ENCODE measurements at regions not wholly inside any gene's neighbourhood (a gene's known extent, or its start where the extent isn't known, plus 50 kb on each side); places are given as distances from the start of the nearest gene placed in this dataset.

GRCh38 chr10:3452173-3452626 lies 279.6 kb upstream of the PITRM1 start:
- DNase-seq, result no peak

- DNase-seq, result no peak
Measured at GRCh38 chr10:3451516-3452172, 279.1 kb upstream of the PITRM1 start.

DNA sequence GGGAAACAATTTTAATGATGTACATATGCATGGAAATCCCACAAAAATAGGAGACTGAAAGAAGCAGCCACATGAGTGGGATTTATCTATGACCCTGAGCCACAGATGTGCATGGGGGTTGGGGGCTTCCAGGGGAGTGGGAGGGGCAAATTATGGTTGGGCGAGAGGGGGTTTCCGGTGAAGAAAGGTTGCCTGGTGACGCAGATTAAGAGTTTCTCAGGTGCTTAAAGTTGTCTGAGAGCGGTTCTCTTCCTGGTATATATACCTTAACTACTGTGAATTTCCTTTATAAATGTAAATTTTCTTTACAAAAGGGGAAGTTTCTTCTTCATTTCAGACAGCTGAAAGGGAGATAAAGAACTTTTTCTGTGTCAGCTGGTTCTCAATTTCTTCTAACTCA lies 273.6 kb upstream of the PITRM1 start:
- no peak for DNase-seq

DNA sequence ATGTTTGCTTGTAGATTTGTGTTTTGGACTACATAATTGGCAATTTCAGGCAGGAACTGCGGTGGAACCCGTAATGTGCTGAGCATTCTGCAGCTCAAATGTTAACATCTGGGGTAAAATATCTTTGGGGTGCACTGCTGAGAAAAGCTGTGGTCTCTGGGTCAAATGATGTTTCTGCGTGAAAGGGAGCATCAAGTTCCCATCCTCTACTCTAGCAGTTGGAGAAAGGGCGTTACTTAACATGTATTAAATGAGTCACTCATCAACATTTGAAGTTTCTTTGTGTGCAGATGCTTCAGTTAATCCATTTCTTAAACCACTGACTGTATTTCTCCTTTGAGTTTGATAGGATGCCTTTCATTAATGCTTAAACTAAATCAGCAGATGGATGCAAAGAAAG lies 273.1 kb upstream of the PITRM1 start:
- no peak for DNase-seq

- DNase-seq, result no peak
Measured at GRCh38 chr10:3442451-3442990, 269.9 kb upstream of the PITRM1 start.

- no peak for DNase-seq
Measured at GRCh38 chr10:3439183-3439582, 266.6 kb upstream of the PITRM1 start.

GRCh38 chr10:3438606-3439005 lies 266.0 kb upstream of the PITRM1 start:
- no peak for DNase-seq

- DNase-seq, result no peak
Measured at GRCh38 chr10:3435671-3436070, 263.1 kb upstream of the PITRM1 start.

DNA sequence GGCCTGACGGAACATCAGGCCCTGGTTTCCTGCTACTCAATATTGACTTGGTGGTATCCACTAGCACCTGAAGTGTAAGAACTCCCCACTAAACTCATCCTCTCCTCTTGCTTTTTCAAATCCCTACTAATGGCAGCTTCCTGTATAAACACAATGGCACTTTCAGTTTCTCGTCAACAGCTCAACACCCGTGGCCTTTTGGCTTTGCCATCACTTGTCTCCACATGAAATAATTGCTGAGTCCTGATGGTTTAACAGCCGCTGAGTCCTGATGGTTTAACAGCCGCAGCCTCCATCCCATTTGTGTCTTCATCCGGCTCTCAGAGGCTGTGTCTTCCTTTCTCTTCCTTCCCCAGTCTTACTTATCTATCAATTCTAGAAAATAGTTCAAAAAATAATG lies 261.4 kb upstream of the PITRM1 start:
- no peak for DNase-seq

- no peak for DNase-seq
Measured at GRCh38 chr10:3433131-3433530, 260.5 kb upstream of the PITRM1 start.

DNA sequence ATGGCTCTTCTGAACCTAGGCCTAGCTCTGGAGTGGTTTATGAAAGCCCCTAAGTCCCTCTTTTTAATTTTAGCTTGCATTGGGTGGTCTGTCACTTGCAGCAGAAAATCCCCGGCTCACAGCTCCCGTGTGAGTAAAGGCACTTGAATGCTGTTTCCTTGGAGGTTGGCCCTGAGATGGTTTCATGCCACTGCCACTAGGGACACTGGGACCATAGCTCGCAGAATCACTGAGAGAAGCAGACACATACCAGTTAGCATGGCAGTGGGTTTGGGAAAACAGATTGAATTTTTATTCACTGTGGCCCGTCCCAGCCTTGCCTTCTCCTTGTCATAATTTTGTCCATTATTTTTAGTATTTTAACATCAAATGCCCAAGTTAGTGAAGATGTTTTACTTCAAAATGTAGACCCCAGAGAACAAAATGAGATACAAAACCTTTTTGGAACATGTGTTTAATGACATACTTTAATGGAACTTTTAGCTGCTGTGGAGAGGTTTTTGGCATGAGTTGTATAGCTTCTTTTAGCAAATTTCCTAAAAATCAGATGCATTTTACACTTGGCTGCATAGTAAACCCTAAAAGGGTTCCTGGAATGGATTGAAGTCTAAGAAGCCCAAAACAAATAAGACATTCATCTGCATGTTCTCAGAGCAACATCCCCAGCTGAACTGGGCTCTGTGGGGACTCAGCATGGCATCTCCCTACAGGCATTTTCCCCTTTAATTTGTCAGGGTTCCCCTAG lies 259.7 kb upstream of the PITRM1 start:
- no peak for DNase-seq

- DNase-seq, result no peak
Measured at GRCh38 chr10:3430501-3430900, 257.9 kb upstream of the PITRM1 start.

- no peak for DNase-seq
Measured at GRCh38 chr10:3429676-3430075, 257.1 kb upstream of the PITRM1 start.

DNA sequence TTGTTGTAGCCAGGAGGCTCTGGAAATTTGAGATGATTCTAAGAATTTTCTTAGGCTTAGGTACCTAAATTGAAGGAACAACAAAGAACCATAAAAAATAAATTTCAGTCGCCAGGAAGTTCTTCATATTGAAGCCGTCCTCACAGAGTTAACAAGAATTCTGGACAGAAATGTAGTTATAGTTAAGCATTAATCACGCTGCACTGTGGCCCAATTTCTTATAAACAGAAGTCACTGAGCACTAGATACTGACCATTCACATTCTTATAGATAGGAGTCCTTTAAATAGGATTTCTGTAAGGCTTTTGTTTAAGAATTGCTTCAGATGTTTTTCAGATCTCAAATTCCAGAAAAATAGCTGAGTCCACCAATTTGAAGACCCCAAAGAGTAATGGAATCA lies 256.2 kb upstream of the PITRM1 start:
- no peak for DNase-seq

GRCh38 chr10:3427950-3428354 lies 255.4 kb upstream of the PITRM1 start:
- no peak for DNase-seq

- DNase-seq, result no peak
Measured at GRCh38 chr10:3427347-3427746, 254.8 kb upstream of the PITRM1 start.

GRCh38 chr10:3426190-3426845 lies 253.7 kb upstream of the PITRM1 start:
- no peak for DNase-seq

DNA sequence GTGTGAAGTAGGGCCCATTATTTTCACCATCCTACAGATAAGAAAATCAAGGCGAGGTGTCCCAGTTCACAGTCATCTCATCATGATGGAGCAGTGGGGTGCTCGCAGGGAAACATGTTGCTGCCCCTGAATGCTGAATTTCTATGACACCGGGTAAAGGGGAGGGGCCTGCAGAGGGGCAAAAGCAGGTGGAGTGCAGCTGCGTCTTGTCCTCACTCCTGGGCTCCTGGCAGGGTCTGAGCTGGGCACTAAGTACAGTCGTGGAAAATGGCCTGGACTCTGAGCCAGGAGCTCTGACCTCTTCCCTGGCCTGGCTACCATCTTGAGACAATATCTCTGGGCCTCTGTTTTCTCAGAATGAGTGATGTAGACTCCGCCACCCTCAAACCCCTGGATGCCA lies 253.1 kb upstream of the PITRM1 start:
- DNase-seq, result no peak

DNA sequence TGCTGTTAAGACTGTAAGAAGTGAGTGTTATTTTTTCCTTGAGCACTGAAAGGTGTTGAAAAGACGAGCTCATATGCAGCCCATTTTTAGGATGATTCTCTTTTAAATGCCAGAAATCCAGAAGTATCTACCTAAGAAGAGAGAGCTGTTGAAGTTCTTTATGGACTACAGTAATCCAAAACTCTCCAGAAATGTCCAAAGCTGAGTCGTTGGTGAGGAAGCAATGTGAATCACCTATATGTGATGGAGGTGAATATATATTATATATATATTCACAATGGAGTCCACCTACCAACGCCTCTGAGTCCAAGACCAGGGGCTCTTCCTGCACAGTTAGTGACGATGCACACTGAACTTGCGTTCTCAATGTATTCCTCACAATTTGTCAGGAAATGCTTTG lies 252.7 kb upstream of the PITRM1 start:
- DNase-seq, result no peak

- DNase-seq, result no peak
Measured at GRCh38 chr10:3424111-3424851, 251.7 kb upstream of the PITRM1 start.

- DNase-seq, result no peak
Measured at GRCh38 chr10:3423384-3423783, 250.8 kb upstream of the PITRM1 start.

GRCh38 chr10:3422282-3422681 lies 249.7 kb upstream of the PITRM1 start:
- no peak for DNase-seq
